ENCODE measurements at regions not wholly inside any gene's neighbourhood (a gene's known extent, or its start where the extent isn't known, plus 50 kb on each side); places are given as distances from the start of the nearest gene placed in this dataset.

GRCh38 chr11:128053981-128054931 lies 533.1 kb downstream of the ETS1 start:
- no peak overlapping the region for H3K4me3 ChIP-seq
- ATAC-seq (ENCODE audit: insufficient number of reproducible peaks, low FRiP score, low read depth), result no peak
- no peaks in the 10 kb centered on the region for H3K36me3 ChIP-seq
- H3K4me1 ChIP-seq (ENCODE audit: control insufficient read depth in 1 of 2, low read depth in 2 of 2), result peaks cover 18 to 42% of the 10 kb centered on the region in 2 donors
- H3K9me3 ChIP-seq, result no peaks in the 10 kb centered on the region
- peak overlapping the region; percentile 16 to 72 for H3K27ac ChIP-seq
- H3K27me3 ChIP-seq (replicated peaks; ENCODE audit: insufficient read depth), result no peaks in the 10 kb centered on the region
- no peak for TF ChIP-seq CTCF (IDR thresholded peaks at IDR 0.05)
- DNase-seq (ENCODE audit: low spot score), result no peak

- DNase-seq (ENCODE audit: low spot score) (no peak), ATAC-seq (ENCODE audit: insufficient number of reproducible peaks, low FRiP score, low read depth) (no peak)
- no peaks in the 10 kb centered on the region for H3K9me3 ChIP-seq
- no peak overlapping the region for H3K4me3 ChIP-seq
- no peak for TF ChIP-seq CTCF (IDR thresholded peaks at IDR 0.05)
- no peaks in the 10 kb centered on the region for H3K36me3 ChIP-seq
- no peaks in the 10 kb centered on the region for H3K27me3 ChIP-seq (replicated peaks; ENCODE audit: insufficient read depth)
- H3K27ac ChIP-seq, result peak overlapping the region; percentile 16 to 72
- peaks cover 16 to 32% of the 10 kb centered on the region in 2 donors for H3K4me1 ChIP-seq (ENCODE audit: control insufficient read depth in 1 of 2, low read depth in 2 of 2)
Measured at GRCh38 chr11:128052912-128053641, 534.3 kb downstream of the ETS1 start.

- no peaks in the 10 kb centered on the region for H3K27me3 ChIP-seq (replicated peaks; ENCODE audit: insufficient read depth)
- TF ChIP-seq CTCF (IDR thresholded peaks at IDR 0.05), result no peak
- H3K4me3 ChIP-seq, result no peak overlapping the region
- H3K4me1 ChIP-seq (ENCODE audit: control insufficient read depth in 1 of 2, low read depth in 2 of 2), result peaks cover 19 to 29% of the 10 kb centered on the region in 2 donors
- no peak overlapping the region for H3K27ac ChIP-seq
- DNase-seq (ENCODE audit: low spot score), result no peak
- no peak for ATAC-seq (ENCODE audit: insufficient number of reproducible peaks, low FRiP score, low read depth)
- H3K36me3 ChIP-seq, result no peaks in the 10 kb centered on the region
- no peaks in the 10 kb centered on the region for H3K9me3 ChIP-seq
Measured at GRCh38 chr11:128048121-128048520, 539.2 kb downstream of the ETS1 start.

GRCh38 chr11:128047026-128047425 lies 540.3 kb downstream of the ETS1 start:
- TF ChIP-seq CTCF (IDR thresholded peaks at IDR 0.05), result no peak
- Histone ChIP-seq H3K27ac (peak overlapping the region in 1 of 2 donors; percentile 22), H3K9me3 (no peaks in the 10 kb centered on the region), H3K36me3 (no peaks in the 10 kb centered on the region), H3K4me1 (ENCODE audit: control insufficient read depth in 1 of 2, low read depth in 2 of 2) (peaks cover 16 to 24% of the 10 kb centered on the region in 2 donors), H3K27me3 (replicated peaks; ENCODE audit: insufficient read depth) (no peaks in the 10 kb centered on the region), H3K4me3 (no peak overlapping the region)
- no peak for ATAC-seq (ENCODE audit: insufficient number of reproducible peaks, low FRiP score, low read depth)
- no peak for DNase-seq (ENCODE audit: low spot score)

- no peak overlapping the region for H3K4me3 ChIP-seq
- DNase-seq (ENCODE audit: low spot score), result no peak
- H3K9me3 ChIP-seq, result no peaks in the 10 kb centered on the region
- ATAC-seq (ENCODE audit: insufficient number of reproducible peaks, low FRiP score, low read depth), result no peak
- peak overlapping the region; percentile 21 to 22 for H3K27ac ChIP-seq
- H3K36me3 ChIP-seq, result no peaks in the 10 kb centered on the region
- H3K4me1 ChIP-seq (ENCODE audit: control insufficient read depth in 1 of 2, low read depth in 2 of 2), result peaks cover 16 to 24% of the 10 kb centered on the region in 2 donors
- H3K27me3 ChIP-seq (replicated peaks; ENCODE audit: insufficient read depth), result no peaks in the 10 kb centered on the region
- TF ChIP-seq CTCF (IDR thresholded peaks at IDR 0.05), result no peak
Measured at GRCh38 chr11:128046213-128046612, 541.1 kb downstream of the ETS1 start.
